HepG2 (cell line): ENCODE measurements at regions not wholly inside any gene's neighbourhood (a gene's known extent, or its start where the extent isn't known, plus 50 kb on each side); places are given as distances from the start of the nearest gene placed in this dataset.

Experiments
- BATF2 ChIP-seq: sonication (generic); formaldehyde crosslinking; IDR thresholded peaks from 2 replicates; pipeline ENCODE4 v1.8.0; 2022; ENCODE audit warnings: mild to moderate bottlenecking, missing genetic modification reagents, moderate library complexity
- CEBPB ChIP-seq: IDR thresholded peaks from 2 replicates; pipeline ENCODE4 v1.6.1; 2011; ENCODE audit warnings: low read depth, low read length, improper control_type of control experiment, borderline replicate concordance
- CTCF ChIP-seq: sonication (generic); formaldehyde crosslinking; IDR thresholded peaks from 2 replicates; pipeline ENCODE4 v1.5.0; 2020; ENCODE audit warnings: mild to moderate bottlenecking, missing genetic modification reagents, moderate library complexity
- DMTF1 ChIP-seq: sonication (generic); formaldehyde crosslinking; IDR thresholded peaks from 2 replicates; pipeline ENCODE4 v1.4.0; 2020; ENCODE audit warnings: mild to moderate bottlenecking, missing genetic modification reagents
- EZH2 ChIP-seq: conservative IDR thresholded peaks from 2 replicates; pipeline ENCODE4 v1.6.1; 2012; ENCODE audit warnings: mild to moderate bottlenecking, low read depth, low read length, moderate library complexity
- GFI1 ChIP-seq: sonication (generic); formaldehyde crosslinking; IDR thresholded peaks from 2 replicates; pipeline ENCODE4 v1.5.0; 2020; ENCODE audit warnings: missing genetic modification reagents, mild to moderate bottlenecking, borderline replicate concordance
- POLR2A ChIP-seq, 2 experiments: IDR thresholded peaks; 2 replicates each; pipeline ENCODE4 v1.6.1; 2011; ENCODE audit warnings: low read depth in 2 of 2, low read length in 2 of 2, mild to moderate bottlenecking in 1 of 2, moderate library complexity in 1 of 2; ENCODE audit not compliant: insufficient read depth in 1 of 2
- ZBTB43 ChIP-seq: sonication (generic); formaldehyde crosslinking; conservative IDR thresholded peaks from 2 replicates; pipeline ENCODE4 v1.4.0; 2020; ENCODE audit warnings: missing genetic modification reagents

GRCh38 chr14:27435923-27436670, 838.3 kb upstream of the NOVA1 start:
- TF ChIP-seq CTCF (no peak), EZH2 (no peak), CEBPB (no peak), DMTF1 (CRISPR knock-in tag) (no peak), GFI1 (no peak), POLR2A (IDR thresholded peaks at IDR 0.05; ENCODE audit: insufficient read depth in 1 of 2, low read depth in 2 of 2, low read length in 2 of 2) (no peak), BATF2 (CRISPR knock-in tag) (no peak), ZBTB43 (CRISPR knock-in tag) (no peak)
